ENCODE measurements at regions not wholly inside any gene's neighbourhood (a gene's known extent, or its start where the extent isn't known, plus 50 kb on each side); places are given as distances from the start of the nearest gene placed in this dataset.

- no peak for TF ChIP-seq ZNF275 (CRISPR knock-in tag; IDR thresholded peaks at IDR 0.05; ENCODE audit: borderline replicate concordance)
These were observed 97.2 kb upstream of the RIPOR2 start (continued) for GRCh38 chr6:25032934-25033333.

- H3K4me2 ChIP-seq (ENCODE audit: low read depth, low read length), result no peak overlapping the region
- intact Hi-C loops (cut with micrococcal nuclease; ENCODE audit: unreplicated experiment), result no loop called here
- H3K9me3 ChIP-seq (ENCODE audit: low read length), result no peaks in the 10 kb centered on the region
- H3K27ac ChIP-seq (ENCODE audit: extremely low read length, insufficient read depth, low read length), result no peak overlapping the region
- no peak overlapping the region for H3K9ac ChIP-seq (ENCODE audit: insufficient read depth, low read depth, low read length)
- no peak for FAIRE-seq
- ChIA-PET CTCF (ENCODE audit: low intra/inter-chr PET ratio, low total read pairs) (no interaction called here), POLR2A (no interaction called here)
- peaks cover 0 to 12% of the 10 kb centered on the region in 2 experiments; a peak in 2 of 5 replicates for H3K27me3 ChIP-seq (ENCODE audit: control insufficient read depth in 1 of 2, insufficient read depth in 2 of 2, low read length in 2 of 2)
- TF ChIP-seq GPBP1L1 (CRISPR knock-in tag; IDR thresholded peaks at IDR 0.05) (no peak), SAP130 (CRISPR knock-in tag; IDR thresholded peaks at IDR 0.05; ENCODE audit: low read depth) (no peak), HNF4G (IDR thresholded peaks at IDR 0.05; ENCODE audit: borderline replicate concordance, low read depth, low read length) (no peak), HNF4G (CRISPR knock-in tag; IDR thresholded peaks at IDR 0.05; ENCODE audit: borderline replicate concordance, low read depth) (no peak), ZNF274 (CRISPR knock-in tag; IDR thresholded peaks at IDR 0.05) (no peak), SSRP1 (CRISPR knock-in tag; IDR thresholded peaks at IDR 0.05) (no peak), ZKSCAN8 (CRISPR knock-in tag; IDR thresholded peaks at IDR 0.05; ENCODE audit: borderline replicate concordance) (no peak), ZNF331 (CRISPR knock-in tag; IDR thresholded peaks at IDR 0.05) (no peak), KMT2B (CRISPR knock-in tag; IDR thresholded peaks at IDR 0.05) (no peak), ZNF576 (CRISPR knock-in tag; IDR thresholded peaks at IDR 0.05) (no peak), SMC3 (IDR thresholded peaks at IDR 0.05; ENCODE audit: low read length) (no peak), E2F2 (CRISPR knock-in tag; IDR thresholded peaks at IDR 0.05; ENCODE audit: borderline replicate concordance) (no peak), ZNF430 (CRISPR knock-in tag; IDR thresholded peaks at IDR 0.05) (no peak), CAMTA2 (CRISPR knock-in tag; IDR thresholded peaks at IDR 0.05; ENCODE audit: borderline replicate concordance) (no peak), ZSCAN9 (CRISPR knock-in tag; IDR thresholded peaks at IDR 0.05; ENCODE audit: borderline replicate concordance) (no peak), ZNF333 (CRISPR knock-in tag; IDR thresholded peaks at IDR 0.05; ENCODE audit: borderline replicate concordance) (no peak), ZFP91 (CRISPR knock-in tag; IDR thresholded peaks at IDR 0.05; ENCODE audit: borderline replicate concordance) (no peak), SNAPC5 (CRISPR knock-in tag; IDR thresholded peaks at IDR 0.05; ENCODE audit: borderline replicate concordance) (no peak), ZBTB7B (CRISPR knock-in tag; IDR thresholded peaks at IDR 0.05) (no peak)
- no peak for ATAC-seq
- H4K20me1 ChIP-seq (ENCODE audit: insufficient read depth, low read length), result no peaks in the 10 kb centered on the region
- H3K4me1 ChIP-seq (ENCODE audit: insufficient read depth, low read length), result no peaks in the 10 kb centered on the region
- H2AFZ ChIP-seq (ENCODE audit: low read length), result no peak overlapping the region
- DNase-seq (ENCODE audit: low spot score), result no peak
- no peak overlapping the region for H3K4me3 ChIP-seq (replicated peaks in 1 of 3; ENCODE audit: insufficient read depth in 1 of 3, low read depth in 2 of 3, low read length in 3 of 3)
- no peaks in the 10 kb centered on the region for H3K36me3 ChIP-seq (replicated peaks in 1 of 2; ENCODE audit: control insufficient read depth in 1 of 2, insufficient read depth in 2 of 2, low read length in 2 of 2)
- no TSS peak for BruUV-seq (replicated peaks)
- in situ Hi-C loops (cut with HindIII; ENCODE audit: extremely low pct_ligation_motif_present, low pct_unique_long_range_greater_than_20kb), result no loop called here
- no peaks in the 10 kb centered on the region for H3K79me2 ChIP-seq (ENCODE audit: insufficient read depth, low read length)
- WGBS (ENCODE audit: low lambda C conversion rate), result 2% methylated on average over 3 of the region's 3 CpGs
These were observed 98.7 kb upstream of the RIPOR2 start for GRCh38 chr6:25034431-25034921.
